Mesothelial cell of epicardium (in vitro differentiated cells): ENCODE measurements at regions not wholly inside any gene's neighbourhood (a gene's known extent, or its start where the extent isn't known, plus 50 kb on each side); places are given as distances from the start of the nearest gene placed in this dataset.

ENCODE experiments used
- DNase-seq, 2 experiments: peaks; one replicate each; pipeline ENCODE4 v3.0.0; 2021; ENCODE audit warnings: low spot score in 2 of 2; ENCODE audit not compliant: unreplicated experiment in 2 of 2
- H3K27ac Mint-ChIP-seq: 2 replicates; pipeline ENCODE4 v1.8.0; 2021; ENCODE audit warnings: mixed read lengths
- H3K27me3 Mint-ChIP-seq: 2 replicates; pipeline ENCODE4 v1.8.0; 2021; ENCODE audit warnings: low read depth, mixed read lengths
- H3K36me3 Mint-ChIP-seq: 2 replicates; pipeline ENCODE4 v1.8.0; 2021; ENCODE audit warnings: mixed read lengths
- H3K4me1 Mint-ChIP-seq: 2 replicates; pipeline ENCODE4 v1.8.0; 2021; ENCODE audit warnings: mixed read lengths
- H3K4me3 Mint-ChIP-seq: 2 replicates; pipeline ENCODE4 v1.8.0; 2021; ENCODE audit warnings: mild to moderate bottlenecking, moderate library complexity, mixed read lengths
- H3K9me3 Mint-ChIP-seq: 2 replicates; pipeline ENCODE4 v1.8.0; 2021; ENCODE audit warnings: mixed read lengths
- TF ChIP-seq, protein P1 (sequence below): fragments of 200-600 bp; sonication (generic); IDR thresholded peaks from one replicate; pipeline ENCODE4 v1.5.0; 2021; ENCODE audit warnings: antibody characterized with exemption; ENCODE audit not compliant: unreplicated experiment

GRCh38 chr1:60596791-60597750 lies 485.3 kb upstream of the NFIA start:
- Mint-ChIP-seq H3K36me3 (no peaks in the 10 kb centered on the region), H3K27ac (no peak overlapping the region), H3K4me3 (no peak overlapping the region), H3K9me3 (peaks cover 8% of the 10 kb centered on the region), H3K4me1 (peaks cover 11% of the 10 kb centered on the region), H3K27me3 (peaks cover 14% of the 10 kb centered on the region)
- TF ChIP-seq, protein P1, sequence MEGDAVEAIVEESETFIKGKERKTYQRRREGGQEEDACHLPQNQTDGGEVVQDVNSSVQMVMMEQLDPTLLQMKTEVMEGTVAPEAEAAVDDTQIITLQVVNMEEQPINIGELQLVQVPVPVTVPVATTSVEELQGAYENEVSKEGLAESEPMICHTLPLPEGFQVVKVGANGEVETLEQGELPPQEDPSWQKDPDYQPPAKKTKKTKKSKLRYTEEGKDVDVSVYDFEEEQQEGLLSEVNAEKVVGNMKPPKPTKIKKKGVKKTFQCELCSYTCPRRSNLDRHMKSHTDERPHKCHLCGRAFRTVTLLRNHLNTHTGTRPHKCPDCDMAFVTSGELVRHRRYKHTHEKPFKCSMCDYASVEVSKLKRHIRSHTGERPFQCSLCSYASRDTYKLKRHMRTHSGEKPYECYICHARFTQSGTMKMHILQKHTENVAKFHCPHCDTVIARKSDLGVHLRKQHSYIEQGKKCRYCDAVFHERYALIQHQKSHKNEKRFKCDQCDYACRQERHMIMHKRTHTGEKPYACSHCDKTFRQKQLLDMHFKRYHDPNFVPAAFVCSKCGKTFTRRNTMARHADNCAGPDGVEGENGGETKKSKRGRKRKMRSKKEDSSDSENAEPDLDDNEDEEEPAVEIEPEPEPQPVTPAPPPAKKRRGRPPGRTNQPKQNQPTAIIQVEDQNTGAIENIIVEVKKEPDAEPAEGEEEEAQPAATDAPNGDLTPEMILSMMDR, result no peak
- DNase-seq, result no peak

- H3K4me1 Mint-ChIP-seq, result peaks cover 5% of the 10 kb centered on the region
- H3K4me3 Mint-ChIP-seq, result no peak overlapping the region
- peaks cover 8% of the 10 kb centered on the region for H3K9me3 Mint-ChIP-seq
- no peaks in the 10 kb centered on the region for H3K36me3 Mint-ChIP-seq
- DNase-seq, result no peak
- no peak overlapping the region for H3K27ac Mint-ChIP-seq
- TF ChIP-seq, protein P1, result no peak
- no peaks in the 10 kb centered on the region for H3K27me3 Mint-ChIP-seq
Measured at GRCh38 chr1:60591583-60591982, 490.8 kb upstream of the NFIA start.

DNA sequence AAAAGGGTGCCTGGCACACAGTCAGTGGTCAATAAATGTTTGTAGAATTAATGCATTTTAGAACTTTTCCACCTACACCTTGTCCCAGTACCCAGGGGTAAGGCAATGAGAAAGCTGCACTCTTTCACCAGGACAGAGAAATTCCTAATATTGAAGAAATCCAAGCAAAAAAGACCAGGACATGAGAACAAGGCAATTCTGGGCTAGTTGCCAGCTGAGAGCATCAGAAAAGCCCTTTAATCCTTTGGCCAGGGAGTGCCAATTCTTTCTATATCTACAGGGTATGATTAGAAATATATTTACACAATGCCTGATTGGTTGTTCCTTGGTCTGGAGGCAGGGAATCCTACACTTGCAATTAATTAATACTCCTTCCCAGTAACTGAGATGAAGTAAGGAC lies 492.4 kb upstream of the NFIA start:
- Mint-ChIP-seq H3K36me3 (peaks cover 2% of the 10 kb centered on the region), H3K4me1 (peaks cover 5% of the 10 kb centered on the region), H3K9me3 (peaks cover 6% of the 10 kb centered on the region), H3K27ac (no peak overlapping the region), H3K27me3 (no peaks in the 10 kb centered on the region), H3K4me3 (no peak overlapping the region)
- no peak for DNase-seq
- TF ChIP-seq, protein P1, result no peak

GRCh38 chr1:60589046-60589748 lies 493.2 kb upstream of the NFIA start:
- TF ChIP-seq, protein P1, result no peak
- DNase-seq, result no peak
- H3K36me3 Mint-ChIP-seq, result peaks cover 2% of the 10 kb centered on the region
- peaks cover 5% of the 10 kb centered on the region for H3K4me1 Mint-ChIP-seq
- H3K27me3 Mint-ChIP-seq, result no peaks in the 10 kb centered on the region
- H3K9me3 Mint-ChIP-seq, result peaks cover 10% of the 10 kb centered on the region
- H3K27ac Mint-ChIP-seq, result no peak overlapping the region
- H3K4me3 Mint-ChIP-seq, result no peak overlapping the region

GRCh38 chr1:60584371-60584770 lies 498.0 kb upstream of the NFIA start:
- H3K9me3 Mint-ChIP-seq, result peaks cover 26% of the 10 kb centered on the region
- TF ChIP-seq, protein P1, result no peak
- H3K27ac Mint-ChIP-seq, result no peak overlapping the region
- no peak for DNase-seq
- peaks cover 9% of the 10 kb centered on the region for H3K36me3 Mint-ChIP-seq
- H3K4me3 Mint-ChIP-seq, result no peak overlapping the region
- H3K27me3 Mint-ChIP-seq, result no peaks in the 10 kb centered on the region
- H3K4me1 Mint-ChIP-seq, result peaks cover 6% of the 10 kb centered on the region
